ENCODE measurements at regions not wholly inside any gene's neighbourhood (a gene's known extent, or its start where the extent isn't known, plus 50 kb on each side); places are given as distances from the start of the nearest gene placed in this dataset.
A peak's percentile ranks its signal among the peaks of the same experiment; 100 is the strongest.

- Mint-ChIP-seq H3K27me3 (ENCODE audit: low read depth) (no peaks in the 10 kb centered on the region), H3K4me3 (no peak overlapping the region), H3K4me1 (peaks cover 49% of the 10 kb centered on the region), H3K27ac (peak overlapping the region; percentile 31), H3K9me3 (no peaks in the 10 kb centered on the region), H3K36me3 (no peaks in the 10 kb centered on the region)
- no peak for TF ChIP-seq CTCF (IDR thresholded peaks at IDR 0.05; ENCODE audit: unreplicated experiment)
- peak; percentile 36 to 62 for DNase-seq (ENCODE audit: low spot score in 2 of 2, unreplicated experiment in 2 of 2)
Observed at GRCh38 chr3:55292360-55292759, 194.7 kb downstream of the WNT5A start.

- TF ChIP-seq CTCF (IDR thresholded peaks at IDR 0.05; ENCODE audit: unreplicated experiment): no peak
- peaks cover 5% of the 10 kb centered on the region for H3K9me3 Mint-ChIP-seq
- no peak for DNase-seq (ENCODE audit: low spot score in 2 of 2, unreplicated experiment in 2 of 2)
- no peak overlapping the region for H3K27ac Mint-ChIP-seq
- H3K4me1 Mint-ChIP-seq: peaks cover 36% of the 10 kb centered on the region
- H3K4me3 Mint-ChIP-seq: no peak overlapping the region
- no peaks in the 10 kb centered on the region for H3K27me3 Mint-ChIP-seq (ENCODE audit: low read depth)
- no peaks in the 10 kb centered on the region for H3K36me3 Mint-ChIP-seq
Observed at GRCh38 chr3:55288657-55289056, 198.4 kb downstream of the WNT5A start.

GRCh38 chr3:55286693-55287092 lies 200.4 kb downstream of the WNT5A start:
- H3K9me3 Mint-ChIP-seq: peaks cover 5% of the 10 kb centered on the region
- no peak for TF ChIP-seq CTCF (IDR thresholded peaks at IDR 0.05; ENCODE audit: unreplicated experiment)
- peaks cover 19% of the 10 kb centered on the region for H3K4me1 Mint-ChIP-seq
- no peaks in the 10 kb centered on the region for H3K27me3 Mint-ChIP-seq (ENCODE audit: low read depth)
- H3K36me3 Mint-ChIP-seq: no peaks in the 10 kb centered on the region
- no peak overlapping the region for H3K27ac Mint-ChIP-seq
- DNase-seq (ENCODE audit: low spot score in 2 of 2, unreplicated experiment in 2 of 2): no peak
- no peak overlapping the region for H3K4me3 Mint-ChIP-seq

- no peak for TF ChIP-seq CTCF (IDR thresholded peaks at IDR 0.05; ENCODE audit: unreplicated experiment)
- H3K27me3 Mint-ChIP-seq (ENCODE audit: low read depth): no peaks in the 10 kb centered on the region
- DNase-seq (ENCODE audit: low spot score in 2 of 2, unreplicated experiment in 2 of 2): no peak
- peaks cover 5% of the 10 kb centered on the region for H3K9me3 Mint-ChIP-seq
- H3K27ac Mint-ChIP-seq: no peak overlapping the region
- no peaks in the 10 kb centered on the region for H3K36me3 Mint-ChIP-seq
- H3K4me1 Mint-ChIP-seq: peaks cover 12% of the 10 kb centered on the region
- H3K4me3 Mint-ChIP-seq: no peak overlapping the region
Observed at GRCh38 chr3:55285156-55285555, 201.9 kb downstream of the WNT5A start.

GRCh38 chr3:55283441-55283925 lies 203.6 kb downstream of the WNT5A start:
- H3K9me3 Mint-ChIP-seq: peaks cover 5% of the 10 kb centered on the region
- TF ChIP-seq CTCF (IDR thresholded peaks at IDR 0.05; ENCODE audit: unreplicated experiment): no peak
- no peak overlapping the region for H3K4me3 Mint-ChIP-seq
- H3K27ac Mint-ChIP-seq: no peak overlapping the region
- no peaks in the 10 kb centered on the region for H3K27me3 Mint-ChIP-seq (ENCODE audit: low read depth)
- no peak for DNase-seq (ENCODE audit: low spot score in 2 of 2, unreplicated experiment in 2 of 2)
- H3K36me3 Mint-ChIP-seq: no peaks in the 10 kb centered on the region
- H3K4me1 Mint-ChIP-seq: peaks cover 7% of the 10 kb centered on the region

- H3K27ac Mint-ChIP-seq: no peak overlapping the region
Observed at GRCh38 chr3:55282994-55283393, 204.1 kb downstream of the WNT5A start.

More at GRCh38 chr3:55282994-55283393, 204.1 kb downstream of the WNT5A start:
- Mint-ChIP-seq H3K4me3 (no peak overlapping the region), H3K4me1 (peaks cover 2% of the 10 kb centered on the region), H3K27me3 (ENCODE audit: low read depth) (no peaks in the 10 kb centered on the region), H3K36me3 (no peaks in the 10 kb centered on the region), H3K9me3 (peaks cover 5% of the 10 kb centered on the region)
- no peak for TF ChIP-seq CTCF (IDR thresholded peaks at IDR 0.05; ENCODE audit: unreplicated experiment)
- no peak for DNase-seq (ENCODE audit: low spot score in 2 of 2, unreplicated experiment in 2 of 2)

Data from mesothelial cell of epicardium (in vitro differentiated cells).